Endodermal cell (in vitro differentiated cells): ENCODE measurements at regions not wholly inside any gene's neighbourhood (a gene's known extent, or its start where the extent isn't known, plus 50 kb on each side); places are given as distances from the start of the nearest gene placed in this dataset.

ENCODE experiments used
- DNase-seq: peaks from one replicate; pipeline ENCODE4 v3.0.0-alpha.2; 2017
- H3K27ac ChIP-seq: 2 replicates; pipeline ENCODE4 v1.5.1; 2013; ENCODE audit warnings: mild to moderate bottlenecking, low read depth, low read length, moderate library complexity
- H3K27me3 ChIP-seq: 2 replicates; pipeline ENCODE4 v1.6.1; 2013; ENCODE audit warnings: mild to moderate bottlenecking, low read length, moderate library complexity; ENCODE audit not compliant: insufficient read depth, control insufficient read depth, poor library complexity, severe bottlenecking
- H3K36me3 ChIP-seq: 2 replicates; pipeline ENCODE4 v1.7.0; 2013; ENCODE audit warnings: mild to moderate bottlenecking, low read length, moderate library complexity; ENCODE audit not compliant: control insufficient read depth, insufficient read depth
- H3K4me1 ChIP-seq: one replicate; pipeline ENCODE4 v1.7.0; 2013; ENCODE audit warnings: low read length; ENCODE audit not compliant: control insufficient read depth, insufficient read depth
- H3K4me3 ChIP-seq: 2 replicates; pipeline ENCODE4 v1.5.1; 2013; ENCODE audit warnings: mild to moderate bottlenecking, low read length, moderate library complexity
- H3K9ac ChIP-seq: 2 replicates; pipeline ENCODE4 v1.6.1; 2013; ENCODE audit warnings: mild to moderate bottlenecking, low read length, moderate library complexity; ENCODE audit not compliant: poor library complexity, severe bottlenecking; ENCODE audit errors: extremely low read depth
- H3K9me3 ChIP-seq: 2 replicates; pipeline ENCODE4 v1.6.1; 2013; ENCODE audit warnings: mild to moderate bottlenecking, low read length, moderate library complexity; ENCODE audit not compliant: control insufficient read depth
- H3K27ac Mint-ChIP-seq: 2 replicates; pipeline ENCODE4 v1.8.0; 2020; ENCODE audit warnings: mixed read lengths
- H3K27me3 Mint-ChIP-seq: 2 replicates; pipeline ENCODE4 v1.8.0; 2021; ENCODE audit warnings: mild to moderate bottlenecking, mixed read lengths; ENCODE audit not compliant: insufficient read depth
- H3K36me3 Mint-ChIP-seq: 2 replicates; pipeline ENCODE4 v1.8.0; 2020; ENCODE audit warnings: low read depth, mixed read lengths
- H3K4me1 Mint-ChIP-seq: 2 replicates; pipeline ENCODE4 v1.8.0; 2020; ENCODE audit warnings: mixed read lengths
- H3K4me3 Mint-ChIP-seq: 2 replicates; pipeline ENCODE4 v1.8.0; 2020; ENCODE audit warnings: mild to moderate bottlenecking, moderate library complexity, mixed read lengths
- H3K9me3 Mint-ChIP-seq: 2 replicates; pipeline ENCODE4 v1.8.0; 2020; ENCODE audit warnings: mild to moderate bottlenecking, mixed read lengths
- WGBS, 2 experiments: methylation state at CpG; one replicate each; pipeline versions ENCODE4 v1.1.5 to v1.1.7; 2013; ENCODE audit warnings: missing lambda C conversion rate in 2 of 2, mixed read lengths in 1 of 2; ENCODE audit not compliant: insufficient coverage in 1 of 2, insufficient read length in 1 of 2; 5-methylcytosine and 5-hydroxymethylcytosine counted together
- TF ChIP-seq, protein P1 (sequence below): fragments of 200-600 bp; sonication (generic); conservative IDR thresholded peaks from 2 replicates; pipeline ENCODE4 v1.5.0; 2021; ENCODE audit warnings: antibody characterized with exemption, mild to moderate bottlenecking

- Histone ChIP-seq H3K36me3 (no peaks in the 10 kb centered on the region), H3K4me1 (no peaks in the 10 kb centered on the region), H3K9ac (no peak overlapping the region), H3K9me3 (no peaks in the 10 kb centered on the region), H3K27ac (no peak overlapping the region), H3K27me3 (no peaks in the 10 kb centered on the region), H3K4me3 (no peak overlapping the region)
- Mint-ChIP-seq H3K27ac (no peak overlapping the region), H3K4me3 (no peak overlapping the region), H3K9me3 (peaks cover 7% of the 10 kb centered on the region), H3K27me3 (no peaks in the 10 kb centered on the region), H3K4me1 (no peaks in the 10 kb centered on the region), H3K36me3 (no peaks in the 10 kb centered on the region)
- TF ChIP-seq, protein P1, sequence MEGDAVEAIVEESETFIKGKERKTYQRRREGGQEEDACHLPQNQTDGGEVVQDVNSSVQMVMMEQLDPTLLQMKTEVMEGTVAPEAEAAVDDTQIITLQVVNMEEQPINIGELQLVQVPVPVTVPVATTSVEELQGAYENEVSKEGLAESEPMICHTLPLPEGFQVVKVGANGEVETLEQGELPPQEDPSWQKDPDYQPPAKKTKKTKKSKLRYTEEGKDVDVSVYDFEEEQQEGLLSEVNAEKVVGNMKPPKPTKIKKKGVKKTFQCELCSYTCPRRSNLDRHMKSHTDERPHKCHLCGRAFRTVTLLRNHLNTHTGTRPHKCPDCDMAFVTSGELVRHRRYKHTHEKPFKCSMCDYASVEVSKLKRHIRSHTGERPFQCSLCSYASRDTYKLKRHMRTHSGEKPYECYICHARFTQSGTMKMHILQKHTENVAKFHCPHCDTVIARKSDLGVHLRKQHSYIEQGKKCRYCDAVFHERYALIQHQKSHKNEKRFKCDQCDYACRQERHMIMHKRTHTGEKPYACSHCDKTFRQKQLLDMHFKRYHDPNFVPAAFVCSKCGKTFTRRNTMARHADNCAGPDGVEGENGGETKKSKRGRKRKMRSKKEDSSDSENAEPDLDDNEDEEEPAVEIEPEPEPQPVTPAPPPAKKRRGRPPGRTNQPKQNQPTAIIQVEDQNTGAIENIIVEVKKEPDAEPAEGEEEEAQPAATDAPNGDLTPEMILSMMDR = no peak
- DNase-seq = no peak
- WGBS, 2 experiments = 83% methylated on average over 1 of the region's 1 CpG; no CpG with 5 or more reads in 1 of the 2 experiments
Observed at GRCh38 chr1:82718719-82719419, 918.1 kb downstream of the ADGRL2 start.

DNA sequence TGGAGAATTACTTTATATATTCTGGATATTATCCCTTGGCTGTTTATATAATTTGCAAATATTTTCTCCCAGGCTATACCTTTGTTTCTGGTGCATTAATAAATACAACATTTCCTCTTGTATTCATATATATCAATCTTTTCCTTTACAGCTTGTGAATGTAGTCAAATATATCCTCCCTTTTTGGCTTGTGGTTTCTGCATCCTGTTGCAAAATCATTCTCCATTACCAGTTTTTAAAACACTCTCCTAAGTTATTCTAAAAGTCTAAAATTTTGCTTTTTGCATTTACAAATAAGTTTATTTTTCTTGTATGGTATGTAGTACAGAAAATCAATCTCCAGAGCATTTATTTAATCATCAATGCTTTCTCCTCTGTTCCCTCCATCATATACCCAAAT lies 909.4 kb downstream of the ADGRL2 start:
- no peak overlapping the region for H3K9ac ChIP-seq
- no peak overlapping the region for H3K27ac ChIP-seq
- H3K4me1 Mint-ChIP-seq = no peaks in the 10 kb centered on the region
- H3K27me3 ChIP-seq = no peaks in the 10 kb centered on the region
- H3K27ac Mint-ChIP-seq = no peak overlapping the region
- H3K36me3 ChIP-seq = no peaks in the 10 kb centered on the region
- H3K9me3 Mint-ChIP-seq = peaks cover 2% of the 10 kb centered on the region
- TF ChIP-seq, protein P1 = no peak
- DNase-seq = no peak
- H3K4me3 ChIP-seq = no peak overlapping the region
- H3K4me1 ChIP-seq = no peaks in the 10 kb centered on the region
- H3K36me3 Mint-ChIP-seq = no peaks in the 10 kb centered on the region
- H3K9me3 ChIP-seq = no peaks in the 10 kb centered on the region
- H3K27me3 Mint-ChIP-seq = no peaks in the 10 kb centered on the region
- H3K4me3 Mint-ChIP-seq = no peak overlapping the region

DNA sequence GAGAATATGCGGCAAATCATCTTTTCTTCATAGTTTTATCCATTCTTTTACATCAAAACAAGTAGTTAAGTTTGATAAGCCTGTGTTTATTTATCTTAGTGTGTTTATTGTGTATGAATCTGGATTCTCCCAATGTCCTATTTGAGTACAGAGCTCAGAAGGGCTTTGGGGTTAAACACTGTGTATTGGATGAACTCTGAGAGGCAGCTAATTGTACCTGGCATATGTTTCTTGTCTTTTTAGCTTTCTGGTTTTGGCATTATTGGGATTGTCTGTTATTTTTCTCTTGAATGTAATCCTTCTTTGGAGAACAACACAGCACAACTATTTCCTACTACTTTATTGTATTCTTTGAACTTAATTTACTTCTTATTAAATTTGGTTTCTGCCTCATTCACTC lies 906.9 kb downstream of the ADGRL2 start:
- H3K27ac Mint-ChIP-seq = no peak overlapping the region
- DNase-seq = no peak
- TF ChIP-seq, protein P1 = no peak
- H3K4me3 Mint-ChIP-seq = no peak overlapping the region
- Histone ChIP-seq H3K4me3 (no peak overlapping the region), H3K9ac (no peak overlapping the region), H3K9me3 (no peaks in the 10 kb centered on the region), H3K4me1 (no peaks in the 10 kb centered on the region), H3K27ac (no peak overlapping the region), H3K27me3 (no peaks in the 10 kb centered on the region), H3K36me3 (no peaks in the 10 kb centered on the region)
- no peaks in the 10 kb centered on the region for H3K4me1 Mint-ChIP-seq
- H3K9me3 Mint-ChIP-seq = peaks cover under 1% of the 10 kb centered on the region
- H3K36me3 Mint-ChIP-seq = no peaks in the 10 kb centered on the region
- 80% methylated on average over 1 of the region's 1 CpG; no CpG with 5 or more reads in 1 of the 2 experiments for WGBS, 2 experiments
- H3K27me3 Mint-ChIP-seq = no peaks in the 10 kb centered on the region
